ENCODE measurements at regions not wholly inside any gene's neighbourhood (a gene's known extent, or its start where the extent isn't known, plus 50 kb on each side); places are given as distances from the start of the nearest gene placed in this dataset.
"Not testable (repeated sequence)": the region's sequence is repeated elsewhere in the genome, so short reads cannot be mapped to it uniquely, and the experiment has no call there.

DNA sequence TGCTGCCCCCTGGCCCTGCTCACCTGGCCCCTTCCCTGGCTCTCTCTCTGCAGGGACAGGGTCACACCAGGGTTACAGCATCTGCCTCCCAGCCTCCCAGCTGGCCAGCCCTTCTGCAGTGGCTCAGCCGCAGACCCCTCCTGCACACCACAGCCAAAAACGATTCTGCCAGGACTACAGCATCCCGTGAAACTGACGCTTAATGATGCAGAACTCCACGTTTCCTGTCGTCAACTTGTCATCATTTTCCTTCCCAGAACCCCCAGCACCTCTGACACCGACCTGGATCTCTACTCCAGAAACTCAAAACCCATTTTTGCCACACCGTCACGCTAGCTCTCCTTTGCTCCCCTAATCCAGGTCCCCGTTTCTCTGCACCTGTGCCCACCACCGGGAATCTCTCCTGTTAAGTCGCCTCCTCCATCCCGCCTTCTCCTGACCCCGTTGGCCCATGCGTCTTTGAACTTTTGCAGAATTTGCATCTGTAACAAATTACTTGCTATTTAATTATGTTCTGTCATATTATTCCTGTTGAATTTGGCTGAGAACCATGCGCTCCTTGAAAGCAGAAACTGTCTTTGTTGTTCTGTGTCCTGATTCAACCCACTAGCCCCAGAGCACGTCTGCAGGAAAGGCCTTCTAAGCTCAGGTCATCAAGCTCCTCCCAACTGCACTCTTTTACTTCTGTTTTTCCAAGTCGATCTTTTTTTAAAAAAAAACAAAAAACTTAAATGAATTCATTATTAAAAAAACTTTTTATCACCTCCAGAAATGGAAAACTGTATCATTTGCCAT is 173.2 kb upstream of the COPS8 start:
- no peak for DNase-seq

GRCh38 chr2:236915186-236915585 is 170.5 kb upstream of the COPS8 start:
- no peak for DNase-seq

DNA sequence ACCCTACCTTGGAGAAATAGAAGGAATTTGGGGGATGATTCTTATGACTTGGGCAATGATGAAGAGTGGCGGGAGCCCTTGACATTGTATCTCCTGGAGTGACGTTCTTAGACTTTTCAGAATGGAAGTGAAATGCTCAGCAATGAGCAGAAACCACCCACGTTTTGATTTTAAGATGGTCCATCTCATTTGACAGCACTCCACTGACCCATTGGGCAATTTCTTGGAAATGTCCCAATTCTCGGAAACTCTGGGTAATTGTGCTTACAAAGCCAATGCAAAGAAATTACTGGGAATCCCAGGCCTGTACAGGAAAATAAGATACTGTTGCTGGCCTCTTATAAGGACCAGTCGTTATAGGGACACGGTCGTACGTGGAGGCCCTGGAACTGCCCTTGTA is 170.0 kb upstream of the COPS8 start:
- DNase-seq, result no peak

DNA sequence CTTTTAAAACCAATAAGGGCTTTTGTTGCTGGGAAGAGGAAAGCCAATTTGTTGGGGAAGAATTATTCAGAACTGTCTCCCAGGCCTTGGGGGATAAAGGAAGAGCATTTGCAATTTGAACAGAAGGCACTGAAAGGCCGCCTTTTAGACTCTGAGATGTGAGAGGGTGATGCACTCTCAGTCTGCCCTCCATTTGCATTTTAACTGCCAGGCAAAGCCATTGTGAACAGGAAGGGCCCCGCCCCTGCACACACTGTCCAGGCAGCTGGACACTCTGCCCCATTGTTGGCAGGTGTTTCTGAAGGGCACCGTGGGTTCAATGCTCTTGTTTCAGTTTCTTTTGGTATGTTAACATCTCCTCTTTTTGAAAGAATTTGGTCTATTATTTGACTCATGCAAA is 169.5 kb upstream of the COPS8 start:
- peak; percentile 51 to 69 for DNase-seq

- DNase-seq, result no peak
Observed at GRCh38 chr2:236916651-236917050, 169.0 kb upstream of the COPS8 start.

GRCh38 chr2:236917164-236917563 is 168.5 kb upstream of the COPS8 start:
- no peak for DNase-seq

- no peak for DNase-seq
Observed at GRCh38 chr2:236918545-236918944, 167.1 kb upstream of the COPS8 start.

DNA sequence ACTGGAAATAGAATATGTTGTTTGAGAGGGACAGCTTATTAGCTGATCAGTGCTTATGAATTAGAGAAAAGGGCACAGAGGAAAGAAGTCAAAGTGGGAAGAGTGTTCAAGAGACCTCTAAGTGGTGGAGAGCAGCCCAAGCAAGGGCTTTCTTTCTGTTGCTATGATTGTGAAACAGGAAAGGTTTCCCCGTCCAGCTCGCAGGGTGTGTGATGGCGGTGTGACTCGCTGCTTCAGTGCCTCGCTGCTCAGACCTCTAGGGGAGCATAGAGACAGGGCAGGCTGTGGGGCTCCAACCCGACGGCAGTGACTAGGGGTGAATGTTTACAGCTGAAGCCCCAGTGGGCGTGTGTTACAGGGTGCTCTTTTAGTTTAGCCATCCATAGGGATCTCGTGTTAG is 166.5 kb upstream of the COPS8 start:
- no peak for DNase-seq

DNA sequence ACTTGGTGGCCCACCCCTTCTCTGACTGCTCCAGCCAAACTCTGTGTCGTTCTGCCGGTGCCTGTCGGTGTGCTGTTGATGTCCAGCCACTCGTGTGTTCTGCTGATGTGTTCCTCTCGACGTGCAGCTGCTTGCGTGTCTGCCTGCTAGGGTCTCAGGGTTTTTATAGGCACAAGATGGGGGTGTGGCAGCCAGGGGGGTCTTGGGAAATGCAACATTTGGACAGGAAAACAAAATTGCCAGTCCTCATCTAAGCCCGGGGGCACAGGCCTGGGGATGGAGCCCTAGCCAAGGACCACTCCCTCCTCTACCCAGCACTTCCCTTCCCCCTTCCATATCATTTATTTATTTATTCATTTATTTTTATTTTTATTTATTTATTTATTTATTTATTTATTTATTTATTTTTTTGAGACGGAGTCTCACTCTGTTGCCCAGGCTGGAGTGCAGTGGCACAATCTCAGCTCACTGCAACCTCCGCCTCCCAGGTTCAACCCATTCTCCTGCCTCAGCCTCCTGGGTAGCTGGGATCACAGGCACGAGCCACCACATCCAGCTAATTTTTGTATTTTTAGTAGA is 165.8 kb upstream of the COPS8 start:
- not testable (repeated sequence) for DNase-seq

- no peak for DNase-seq
Observed at GRCh38 chr2:236922061-236922460, 163.6 kb upstream of the COPS8 start.

DNA sequence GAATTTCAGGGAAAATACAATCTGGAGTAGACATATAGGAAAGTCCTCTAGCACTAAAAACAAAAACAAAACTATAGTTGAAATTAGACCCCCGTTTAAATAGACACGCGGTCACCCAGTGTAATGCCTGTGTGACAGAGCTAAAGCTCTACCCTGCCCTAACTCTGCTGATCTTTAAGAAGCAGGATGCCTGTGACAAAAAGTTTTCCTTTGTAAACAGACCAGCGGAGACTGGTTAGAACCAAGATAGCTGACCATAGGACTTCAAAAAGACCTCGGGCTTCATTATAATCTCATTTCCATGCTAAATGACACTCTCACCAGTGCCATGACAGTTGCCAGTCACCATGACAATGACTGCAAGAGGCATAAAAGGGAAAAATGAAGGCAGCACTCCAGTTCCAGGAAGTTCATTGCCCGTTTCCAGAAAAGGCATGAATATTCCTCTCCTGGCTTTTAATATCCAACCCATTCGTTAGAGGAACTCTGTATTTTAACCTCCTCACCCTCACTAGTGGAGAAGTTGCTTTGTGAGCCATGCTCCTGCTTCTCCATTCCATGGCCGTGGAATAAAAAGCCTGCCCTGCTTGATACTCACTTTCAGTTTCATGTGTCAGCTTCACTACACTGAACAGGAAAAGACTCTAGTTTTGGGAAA is 157.2 kb upstream of the COPS8 start:
- DNase-seq, result no peak

DNA sequence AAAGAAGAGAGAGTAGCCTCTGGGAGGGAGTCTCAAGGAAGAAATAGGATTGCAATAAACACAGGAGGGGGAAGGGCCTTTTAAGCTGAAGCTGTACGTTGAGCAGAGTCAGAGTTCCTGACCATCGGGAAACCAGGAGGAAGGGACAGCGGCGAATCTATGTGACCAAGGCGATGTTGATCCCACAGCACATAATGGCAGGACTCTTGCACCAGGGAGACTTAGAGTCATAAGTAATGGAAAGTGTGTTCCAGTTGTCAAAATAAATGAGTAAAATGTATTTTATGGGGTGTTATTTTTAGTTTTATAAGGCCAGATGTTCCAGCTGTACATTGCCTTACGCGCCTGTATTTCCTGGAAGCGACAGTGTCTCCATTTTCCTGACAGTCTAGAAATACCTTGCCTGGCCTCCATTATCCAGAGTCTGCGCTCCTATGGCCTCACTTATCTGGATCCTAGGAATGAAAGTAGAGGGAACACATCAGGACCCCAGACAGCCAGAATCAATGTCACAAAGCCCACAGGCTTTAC is 152.8 kb upstream of the COPS8 start:
- no peak for DNase-seq

DNA sequence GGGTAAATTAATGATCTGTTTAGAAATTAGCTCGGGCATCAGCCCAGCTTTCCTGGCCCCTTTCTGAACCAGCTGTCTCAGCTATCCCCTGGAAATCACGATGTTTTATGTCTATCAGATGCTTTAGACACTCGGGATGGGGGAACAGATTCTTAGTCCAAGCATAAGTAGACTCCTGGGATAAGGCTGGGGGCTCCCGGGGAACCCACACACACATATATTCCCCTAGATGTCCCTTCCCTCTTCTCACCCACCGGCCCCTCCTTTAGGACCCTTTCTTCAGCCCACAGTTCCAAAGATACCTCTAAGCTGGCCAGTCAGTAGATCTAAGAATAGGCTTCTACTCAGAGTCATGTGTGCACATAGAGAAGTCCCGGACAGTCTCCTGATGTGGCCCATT is 151.5 kb upstream of the COPS8 start:
- no peak for DNase-seq

- DNase-seq, result no peak
Observed at GRCh38 chr2:236934656-236935055, 151.0 kb upstream of the COPS8 start.

DNA sequence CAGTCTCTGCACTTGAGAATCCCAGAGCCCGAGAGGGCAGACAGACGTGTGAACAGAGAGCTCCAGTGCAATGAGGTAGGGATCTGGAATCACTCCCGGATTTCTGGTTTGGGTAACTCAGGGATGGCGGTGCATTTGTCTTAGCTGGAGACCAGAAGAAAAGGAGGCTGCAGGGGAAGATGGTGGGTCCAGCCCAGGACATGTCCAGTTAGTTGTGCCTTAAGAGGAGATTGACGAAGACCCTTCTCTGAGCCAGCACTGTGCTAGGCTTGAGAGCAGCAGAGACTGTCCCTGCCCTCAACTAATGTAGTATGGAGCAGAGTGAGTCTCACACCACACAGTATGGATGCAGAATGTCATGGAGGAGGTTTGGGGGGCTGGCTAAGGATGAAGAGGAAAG is 150.6 kb upstream of the COPS8 start:
- DNase-seq, result no peak

- no peak for DNase-seq
Observed at GRCh38 chr2:236935631-236936445, 149.9 kb upstream of the COPS8 start.

DNA sequence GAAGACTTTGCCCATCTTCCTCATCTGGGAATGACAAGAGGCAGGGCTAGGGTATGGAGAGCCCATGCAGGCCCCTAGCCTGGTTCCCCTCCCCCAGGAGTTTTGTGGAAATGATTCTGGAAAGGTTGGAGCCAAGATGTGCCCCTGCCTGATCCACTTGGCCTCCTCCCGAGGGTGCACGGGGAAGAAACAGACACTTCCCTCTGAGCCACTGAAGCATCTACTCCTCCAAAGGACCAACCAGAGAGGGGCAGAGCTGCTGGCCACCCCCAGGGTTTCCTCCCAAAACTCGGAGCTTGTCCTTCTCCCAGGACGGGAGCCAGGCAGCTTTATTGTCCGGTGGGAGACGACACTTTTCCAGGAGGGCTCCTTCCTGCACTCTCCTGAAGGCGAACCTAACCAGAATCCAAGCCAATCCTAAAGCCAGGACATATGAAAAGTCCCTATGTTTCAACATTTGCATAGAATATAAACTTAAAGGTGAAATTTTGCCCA is 149.2 kb upstream of the COPS8 start:
- no peak for DNase-seq

GRCh38 chr2:236938126-236938525 is 147.6 kb upstream of the COPS8 start:
- no peak for DNase-seq

DNA sequence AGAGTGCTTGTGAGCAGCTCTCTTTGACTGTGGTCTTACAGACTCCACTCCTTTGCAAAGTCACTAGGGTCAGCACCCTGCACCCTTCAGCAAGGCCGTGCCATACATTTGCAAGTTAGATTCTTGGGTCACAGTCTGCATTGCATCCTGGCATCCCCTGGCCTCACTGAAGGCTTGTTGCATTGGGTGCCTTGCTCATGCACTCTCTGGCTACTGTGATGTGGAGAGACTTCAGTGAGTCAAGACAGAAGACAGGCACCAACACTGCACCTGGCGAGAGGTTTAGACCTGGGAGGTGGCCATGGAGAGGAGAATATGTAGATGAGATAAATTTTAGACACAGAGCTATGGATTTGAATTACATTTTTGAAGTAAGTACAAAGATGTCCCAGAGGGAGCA is 146.4 kb upstream of the COPS8 start:
- DNase-seq, result no peak

- peak; percentile 44 to 45 for DNase-seq
Observed at GRCh38 chr2:236939721-236940231, 145.9 kb upstream of the COPS8 start.

- no peak for DNase-seq
Observed at GRCh38 chr2:236940497-236940896, 145.2 kb upstream of the COPS8 start.

DNA sequence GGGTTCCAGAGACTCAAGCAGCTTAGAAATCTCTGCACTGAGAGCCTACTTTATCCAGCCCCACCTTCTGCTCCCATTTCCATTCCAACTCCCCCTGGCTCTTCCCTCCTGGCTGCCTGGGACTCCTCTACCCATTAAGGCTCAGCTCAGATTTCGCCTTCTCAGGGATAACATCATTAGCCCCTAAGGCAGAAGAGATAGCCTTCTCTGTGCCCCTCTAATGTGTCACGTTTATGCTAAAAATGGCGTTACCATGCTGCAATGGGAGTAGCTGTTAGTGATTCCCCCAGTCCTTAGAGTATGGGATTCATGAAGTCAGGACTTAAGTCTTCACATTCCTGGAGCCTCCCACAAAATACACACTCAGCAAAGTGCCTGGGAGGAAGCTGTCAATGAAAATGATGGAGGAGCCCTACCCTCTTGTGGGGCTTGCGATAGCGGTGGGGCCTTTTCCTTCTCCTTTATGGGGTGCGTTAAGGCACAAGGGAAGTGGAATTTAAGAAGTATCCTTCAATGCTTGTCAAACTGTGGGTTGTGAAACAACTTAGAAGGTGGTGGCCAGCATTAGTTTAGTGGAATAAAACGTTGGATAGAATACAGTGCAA is 144.7 kb upstream of the COPS8 start:
- no peak for DNase-seq
